OCI-LY3 (cell line): ENCODE measurements at regions not wholly inside any gene's neighbourhood (a gene's known extent, or its start where the extent isn't known, plus 50 kb on each side); places are given as distances from the start of the nearest gene placed in this dataset.

Source experiments
- H2AFZ ChIP-seq: fragments of 200-600, 300-600 bp; shearing (Covaris generic); 2 replicates; pipeline ENCODE4 v1.6.0; 2014; ENCODE audit warnings: antibody characterized with exemption, low read depth, low read length
- H3K27ac ChIP-seq: fragments of 200-600, 300-600 bp; sonication (generic); 2 replicates; pipeline ENCODE4 v1.5.1; 2014; ENCODE audit warnings: mild to moderate bottlenecking, low read length, moderate library complexity, mixed read lengths
- H3K27me3 ChIP-seq: fragments of 200-600, 300-600 bp; sonication (generic); 2 replicates; pipeline ENCODE4 v1.6.1; 2014; ENCODE audit warnings: low read depth, low read length, mixed read lengths
- H3K36me3 ChIP-seq: fragments of 200-600, 300-600 bp; sonication (generic); replicated peaks from 2 replicates; pipeline ENCODE3; 2014; ENCODE audit warnings: low read depth, low read length, mixed read lengths
- H3K4me1 ChIP-seq: fragments of 300-600, 200-600 bp; sonication (generic); 2 replicates; pipeline ENCODE4 v1.6.1; 2014; ENCODE audit warnings: low read length, mixed read lengths
- H3K4me2 ChIP-seq: fragments of 200-600, 300-600 bp; sonication (generic); 2 replicates; pipeline ENCODE4 v1.6.1; 2014; ENCODE audit warnings: low read length, mixed read lengths
- H3K4me3 ChIP-seq: fragments of 300-600, 200-600 bp; sonication (generic); 2 replicates; pipeline ENCODE4 v1.5.1; 2014; ENCODE audit warnings: antibody characterized with exemption, mild to moderate bottlenecking, low read length, moderate library complexity
- H3K79me2 ChIP-seq: fragments of 300-600, 200-600 bp; shearing (Covaris generic); 2 replicates; pipeline ENCODE4 v1.6.1; 2014; ENCODE audit warnings: mild to moderate bottlenecking, low read length, mixed read lengths
- H3K9ac ChIP-seq: fragments of 300-600, 200-600 bp; shearing (Covaris generic); 2 replicates; pipeline ENCODE4 v1.6.0; 2014; ENCODE audit warnings: mild to moderate bottlenecking, low read length, moderate library complexity
- H3K9me3 ChIP-seq: fragments of 200-600, 300-600 bp; shearing (Covaris generic); 2 replicates; pipeline ENCODE4 v1.6.1; 2014; ENCODE audit warnings: low read length, mixed read lengths; ENCODE audit not compliant: insufficient read depth
- H4K20me1 ChIP-seq: fragments of 200-600, 300-600 bp; sonication (generic); 2 replicates; pipeline ENCODE4 v1.6.1; 2016; ENCODE audit warnings: low read length, mixed read lengths; ENCODE audit not compliant: insufficient read depth
- EZH2phosphoT487 ChIP-seq: fragments of 200-600 bp; shearing (Covaris generic); IDR thresholded peaks from 2 replicates; pipeline ENCODE4 v1.6.1; 2018; ENCODE audit warnings: antibody characterized with exemption, mixed run types, low read depth
- TF ChIP-seq, protein P1 (sequence below): fragments of 200-600, 300-600 bp; sonication (generic); IDR thresholded peaks from 2 replicates; pipeline ENCODE4 v1.5.1; 2014; ENCODE audit warnings: antibody characterized with exemption, low read length, low read depth

DNA sequence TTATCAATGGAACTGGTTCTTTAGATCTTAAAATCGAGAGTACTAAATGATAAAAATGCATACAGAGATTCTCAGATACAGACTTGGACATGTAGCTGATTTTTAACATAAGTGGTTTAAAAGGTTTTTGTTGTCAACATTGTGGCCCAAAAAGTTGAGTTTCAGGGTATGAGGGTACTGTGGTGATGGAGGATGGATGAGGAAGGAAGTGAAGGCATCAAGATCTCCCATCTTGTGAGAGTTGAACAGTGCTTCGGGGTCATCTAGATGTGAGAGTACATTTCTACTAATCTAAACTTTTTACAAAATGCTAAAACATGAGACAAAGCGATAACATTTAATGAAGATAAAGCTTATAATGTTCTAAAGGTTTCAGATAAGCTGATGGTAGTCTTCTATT, 452.6 kb downstream of the PCNX1 start:
- Histone ChIP-seq H3K27ac (no peak overlapping the region), H3K9me3 (peaks cover 6% of the 10 kb centered on the region; the same call in 1 of the 2 replicates), H2AFZ (no peak overlapping the region), H3K9ac (no peak overlapping the region), H3K4me1 (peaks cover 85% of the 10 kb centered on the region), H3K36me3 (peaks cover 12% of the 10 kb centered on the region), H3K4me3 (no peak overlapping the region), H3K27me3 (no peaks in the 10 kb centered on the region), H4K20me1 (no peaks in the 10 kb centered on the region), H3K79me2 (peaks cover 70% of the 10 kb centered on the region), H3K4me2 (no peak overlapping the region)
- TF ChIP-seq, protein P1, sequence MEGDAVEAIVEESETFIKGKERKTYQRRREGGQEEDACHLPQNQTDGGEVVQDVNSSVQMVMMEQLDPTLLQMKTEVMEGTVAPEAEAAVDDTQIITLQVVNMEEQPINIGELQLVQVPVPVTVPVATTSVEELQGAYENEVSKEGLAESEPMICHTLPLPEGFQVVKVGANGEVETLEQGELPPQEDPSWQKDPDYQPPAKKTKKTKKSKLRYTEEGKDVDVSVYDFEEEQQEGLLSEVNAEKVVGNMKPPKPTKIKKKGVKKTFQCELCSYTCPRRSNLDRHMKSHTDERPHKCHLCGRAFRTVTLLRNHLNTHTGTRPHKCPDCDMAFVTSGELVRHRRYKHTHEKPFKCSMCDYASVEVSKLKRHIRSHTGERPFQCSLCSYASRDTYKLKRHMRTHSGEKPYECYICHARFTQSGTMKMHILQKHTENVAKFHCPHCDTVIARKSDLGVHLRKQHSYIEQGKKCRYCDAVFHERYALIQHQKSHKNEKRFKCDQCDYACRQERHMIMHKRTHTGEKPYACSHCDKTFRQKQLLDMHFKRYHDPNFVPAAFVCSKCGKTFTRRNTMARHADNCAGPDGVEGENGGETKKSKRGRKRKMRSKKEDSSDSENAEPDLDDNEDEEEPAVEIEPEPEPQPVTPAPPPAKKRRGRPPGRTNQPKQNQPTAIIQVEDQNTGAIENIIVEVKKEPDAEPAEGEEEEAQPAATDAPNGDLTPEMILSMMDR: no peak
- no peak for TF ChIP-seq EZH2phosphoT487

DNA sequence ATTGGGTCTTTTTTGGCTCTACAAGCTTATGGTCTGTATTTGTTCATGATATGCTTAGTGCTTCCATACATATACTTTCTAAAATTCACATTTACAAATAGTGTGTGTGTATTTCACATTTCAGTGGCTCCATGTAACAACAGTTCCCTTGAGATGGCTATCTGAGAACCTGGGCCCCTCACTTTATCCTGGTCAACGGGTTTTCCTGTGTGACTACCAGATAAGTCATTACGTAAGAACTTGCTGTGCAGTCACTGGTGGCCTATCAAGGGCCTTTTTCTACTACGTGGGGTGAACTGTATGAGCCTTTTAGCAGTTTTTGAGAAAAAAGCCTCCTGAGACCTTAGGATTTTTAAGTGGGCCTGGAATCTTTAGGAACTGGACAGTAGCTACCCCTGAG, 454.1 kb downstream of the PCNX1 start:
- Histone ChIP-seq H3K27ac (no peak overlapping the region), H3K36me3 (peaks cover 12% of the 10 kb centered on the region), H3K27me3 (no peaks in the 10 kb centered on the region), H3K4me1 (peaks cover 73% of the 10 kb centered on the region), H3K79me2 (peaks cover 80% of the 10 kb centered on the region), H2AFZ (no peak overlapping the region), H3K9me3 (peaks cover 6% of the 10 kb centered on the region; the same call in 1 of the 2 replicates), H3K4me2 (no peak overlapping the region), H4K20me1 (no peaks in the 10 kb centered on the region), H3K9ac (no peak overlapping the region), H3K4me3 (no peak overlapping the region)
- TF ChIP-seq, protein P1: no peak
- no peak for TF ChIP-seq EZH2phosphoT487

DNA sequence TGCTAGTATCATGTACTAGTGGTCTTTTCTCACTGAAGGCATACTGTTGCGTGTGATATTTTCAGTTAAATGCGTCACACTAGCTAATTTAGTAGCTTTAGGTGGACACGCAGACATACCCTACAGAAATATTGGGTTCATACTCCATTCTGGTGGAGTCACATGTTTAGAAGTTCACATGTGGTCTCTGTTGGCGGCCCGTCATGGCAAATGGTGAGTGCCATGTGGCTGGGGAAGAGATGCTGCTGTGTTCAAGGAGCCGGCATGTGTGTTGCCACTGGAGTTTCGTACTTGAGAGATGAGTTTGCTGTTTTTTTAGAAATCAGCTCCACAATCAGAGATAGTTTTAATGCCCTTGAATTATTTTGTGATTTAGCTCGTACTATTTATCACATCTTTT, 454.6 kb downstream of the PCNX1 start:
- H4K20me1 ChIP-seq: no peaks in the 10 kb centered on the region
- H3K9me3 ChIP-seq: peaks cover 6% of the 10 kb centered on the region; the same call in 1 of the 2 replicates
- H3K4me2 ChIP-seq: no peak overlapping the region
- no peak overlapping the region for H2AFZ ChIP-seq
- H3K36me3 ChIP-seq: peaks cover 12% of the 10 kb centered on the region
- no peak overlapping the region for H3K9ac ChIP-seq
- peaks cover 80% of the 10 kb centered on the region for H3K79me2 ChIP-seq
- H3K27ac ChIP-seq: no peak overlapping the region
- H3K4me1 ChIP-seq: peaks cover 69% of the 10 kb centered on the region
- no peak overlapping the region for H3K4me3 ChIP-seq
- TF ChIP-seq, protein P1: no peak
- TF ChIP-seq EZH2phosphoT487: no peak
- no peaks in the 10 kb centered on the region for H3K27me3 ChIP-seq

DNA sequence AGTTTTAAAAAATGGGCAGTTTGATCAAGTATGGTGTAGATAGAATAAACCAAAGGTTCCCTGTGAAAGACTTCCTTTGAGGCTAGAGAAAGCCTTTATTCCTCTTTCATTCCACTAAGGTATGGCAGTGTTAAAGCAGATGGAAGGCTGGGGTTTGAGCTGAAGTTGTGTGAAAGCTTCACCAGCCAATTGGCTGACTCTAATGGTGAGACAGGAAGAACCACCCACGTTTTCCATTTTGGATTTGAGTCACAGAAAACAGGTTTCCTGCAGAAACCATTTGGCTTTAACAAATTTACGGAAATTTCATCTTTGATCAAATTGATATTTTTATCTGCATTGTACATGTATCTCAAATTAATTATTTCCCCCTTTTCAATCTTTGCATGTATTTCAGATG, 455.0 kb downstream of the PCNX1 start:
- H3K9me3 ChIP-seq: peaks cover 6% of the 10 kb centered on the region; the same call in 1 of the 2 replicates
- no peak for TF ChIP-seq EZH2phosphoT487
- TF ChIP-seq, protein P1: no peak
- H2AFZ ChIP-seq: no peak overlapping the region
- H3K36me3 ChIP-seq: peaks cover 12% of the 10 kb centered on the region
- no peak overlapping the region for H3K4me3 ChIP-seq
- no peak overlapping the region for H3K9ac ChIP-seq
- H3K27me3 ChIP-seq: no peaks in the 10 kb centered on the region
- peaks cover 76% of the 10 kb centered on the region for H3K79me2 ChIP-seq
- peak overlapping the region; percentile 46; the same call in 1 of the 2 replicates for H3K4me2 ChIP-seq
- H3K27ac ChIP-seq: no peak overlapping the region
- H4K20me1 ChIP-seq: no peaks in the 10 kb centered on the region
- H3K4me1 ChIP-seq: peaks cover 65% of the 10 kb centered on the region
